ENCODE measurements at regions not wholly inside any gene's neighbourhood (a gene's known extent, or its start where the extent isn't known, plus 50 kb on each side); places are given as distances from the start of the nearest gene placed in this dataset.
A peak's percentile ranks its signal among the peaks of the same experiment; 100 is the strongest.
"Not testable (repeated sequence)": the region's sequence is repeated elsewhere in the genome, so short reads cannot be mapped to it uniquely, and the experiment has no call there.

DNA sequence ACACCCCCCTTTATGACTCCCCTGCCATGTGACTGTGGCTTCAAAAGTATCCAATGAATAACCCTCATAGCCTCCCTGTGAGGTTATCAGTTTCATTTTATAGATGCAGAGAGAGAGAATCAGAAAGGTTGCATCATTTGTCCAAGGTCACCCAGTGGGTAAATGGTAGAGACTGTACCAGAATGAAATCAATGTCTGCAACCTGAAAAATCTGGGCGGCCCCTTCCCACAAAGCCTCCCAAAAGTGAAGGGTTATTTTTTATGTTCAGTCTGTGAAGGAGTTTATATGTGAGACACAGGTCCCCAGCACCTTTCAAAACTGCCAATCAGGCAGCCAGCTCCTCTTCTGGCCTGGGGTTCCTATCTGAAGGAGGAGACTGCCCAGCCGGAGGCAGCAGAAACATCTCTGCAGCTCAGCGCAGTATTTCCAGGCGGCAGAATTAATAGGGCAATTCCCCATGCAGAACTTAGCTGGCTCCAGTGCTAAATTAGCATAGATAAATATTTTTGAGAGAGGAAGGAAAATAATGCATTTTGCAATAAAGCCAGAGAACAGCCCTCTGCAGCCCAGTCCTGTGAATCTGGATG lies 130.8 kb upstream of the PRR20G start:
- no peak for DNase-seq (ENCODE audit: low spot score)
- FAIRE-seq = no peak

DNA sequence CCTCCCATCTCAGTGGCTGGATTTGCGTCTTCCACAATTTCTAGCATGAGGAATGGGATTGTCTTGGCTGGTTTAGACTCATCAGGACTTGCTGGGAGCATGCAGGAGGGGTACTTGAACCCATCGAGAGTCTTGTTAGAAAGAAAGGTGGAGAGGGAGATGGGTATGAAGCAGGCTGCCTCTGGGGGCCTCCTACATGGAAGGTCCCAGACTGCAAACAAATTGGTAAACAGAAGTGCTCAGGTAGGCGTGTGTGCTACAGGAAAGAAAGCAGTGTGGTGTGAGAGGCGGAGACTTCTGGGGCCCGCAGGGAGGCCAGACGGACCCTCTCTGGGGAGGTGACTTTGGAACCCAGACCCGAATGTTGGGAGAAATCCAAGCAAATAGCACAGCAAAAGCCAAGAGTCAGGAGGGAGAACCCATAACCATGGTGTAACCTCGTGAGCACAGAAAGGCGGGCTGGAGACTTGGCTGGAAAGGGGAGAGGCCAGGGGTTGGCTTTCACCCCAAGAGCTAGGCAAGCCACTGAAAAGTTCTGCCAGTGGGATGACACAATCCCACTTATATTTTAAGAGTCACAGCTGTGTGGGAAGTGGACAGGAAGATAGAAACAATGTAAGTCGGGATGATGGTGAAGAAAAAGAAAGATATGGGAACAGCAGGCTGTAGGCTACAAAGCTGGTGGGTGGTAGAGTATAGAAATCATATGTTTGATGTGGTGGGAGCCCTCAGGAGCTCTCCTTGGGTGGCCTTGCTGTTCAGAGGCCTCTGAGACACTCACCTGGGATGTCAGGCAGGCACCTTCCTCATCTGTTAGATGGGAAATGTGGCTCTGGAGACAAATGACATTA lies 130.1 kb upstream of the PRR20G start:
- no peak for DNase-seq (ENCODE audit: low spot score)
- FAIRE-seq = no peak

DNA sequence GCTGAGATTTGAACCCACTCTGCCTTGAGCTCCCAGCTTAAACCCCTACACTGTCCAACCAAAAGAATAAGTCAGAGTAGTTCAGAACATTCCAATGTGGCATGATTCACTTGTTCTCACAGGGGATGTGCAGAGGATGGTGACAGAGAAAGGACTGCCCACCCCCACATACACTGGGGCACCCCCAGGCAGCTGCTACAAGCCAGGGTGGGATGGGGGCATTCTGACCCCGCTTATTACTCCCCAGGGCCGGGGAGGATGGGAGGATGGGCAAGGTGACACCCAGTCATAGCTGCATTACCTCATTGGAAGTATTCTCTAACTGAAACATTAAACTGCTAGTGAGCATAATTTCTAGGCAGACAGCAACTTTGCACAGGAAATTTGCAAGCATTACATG lies 126.0 kb upstream of the PRR20G start:
- FAIRE-seq = no peak
- no peak for DNase-seq (ENCODE audit: low spot score)

DNA sequence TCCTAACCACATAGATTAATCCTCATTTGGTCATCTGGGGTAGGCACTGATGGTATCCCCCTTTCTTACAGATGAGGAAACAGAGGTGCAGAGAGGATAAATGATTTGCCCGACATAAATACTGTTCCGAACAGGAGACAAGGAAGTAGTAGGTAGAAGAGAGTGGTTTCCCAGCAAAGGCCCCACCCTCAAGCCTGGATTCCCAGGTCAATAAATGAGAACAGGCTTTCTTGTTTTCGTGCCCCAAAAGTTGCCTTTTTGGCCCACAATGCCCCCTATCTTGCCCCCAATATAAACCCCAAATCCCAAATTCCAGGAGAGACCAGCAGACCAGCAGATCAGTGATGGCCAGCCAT lies 125.5 kb upstream of the PRR20G start:
- DNase-seq (ENCODE audit: low spot score) (no peak), FAIRE-seq (no peak)

DNA sequence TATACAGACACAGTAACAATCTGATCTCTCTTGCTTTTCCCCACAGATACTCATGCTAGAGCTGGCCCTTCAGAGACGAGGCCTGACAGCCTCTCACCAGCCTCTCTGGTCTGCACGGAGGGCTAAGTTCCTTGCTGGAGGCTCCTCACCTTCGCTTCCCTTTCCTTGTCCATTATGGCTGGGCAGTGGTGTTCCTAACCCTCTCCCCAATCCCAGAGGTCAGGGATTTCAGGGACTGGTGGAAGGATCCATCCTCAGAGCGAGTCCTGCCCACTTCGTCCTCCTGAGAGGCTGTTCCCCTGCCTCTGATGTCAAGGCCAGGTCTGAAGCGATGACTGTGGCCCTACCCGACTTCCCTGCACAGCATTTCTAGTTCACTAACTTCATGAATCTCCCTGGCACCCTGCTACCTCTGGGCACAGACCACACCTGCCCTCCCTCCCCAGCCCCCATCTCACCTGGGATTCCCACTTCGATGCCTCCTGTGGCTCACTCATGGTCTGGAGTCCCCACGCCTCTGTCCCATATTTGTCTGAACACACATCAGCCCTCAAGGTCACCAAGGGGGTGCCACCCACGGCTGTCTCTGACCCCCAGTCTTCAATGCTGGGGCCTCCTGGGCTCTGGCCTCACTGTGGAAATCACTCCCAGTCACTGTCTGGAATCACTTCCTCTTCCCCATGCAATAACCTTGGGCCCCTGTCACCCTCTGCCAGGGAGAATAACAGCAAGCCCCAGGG lies 124.9 kb upstream of the PRR20G start:
- DNase-seq (ENCODE audit: low spot score) (no peak), FAIRE-seq (no peak)

DNA sequence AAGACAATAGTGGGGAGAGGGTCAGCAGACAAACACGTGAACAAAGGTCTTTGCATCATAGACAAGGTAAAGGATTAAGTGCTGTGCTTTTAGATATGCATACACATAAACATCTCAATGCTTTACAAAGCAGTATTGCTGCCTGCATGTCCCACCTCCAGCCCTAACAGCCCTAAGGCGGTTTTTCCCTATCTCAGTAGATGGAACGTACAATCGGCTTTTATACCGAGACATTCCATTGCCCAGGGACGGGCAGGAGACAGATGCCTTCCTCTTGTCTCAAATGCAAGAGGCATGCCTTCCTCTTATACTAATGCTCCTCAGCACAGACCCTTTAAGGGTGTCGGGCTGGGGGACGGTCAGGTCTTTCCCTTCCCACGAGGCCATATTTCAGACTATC lies 124.0 kb upstream of the PRR20G start:
- not testable (repeated sequence) for FAIRE-seq; DNase-seq (ENCODE audit: low spot score)

DNA sequence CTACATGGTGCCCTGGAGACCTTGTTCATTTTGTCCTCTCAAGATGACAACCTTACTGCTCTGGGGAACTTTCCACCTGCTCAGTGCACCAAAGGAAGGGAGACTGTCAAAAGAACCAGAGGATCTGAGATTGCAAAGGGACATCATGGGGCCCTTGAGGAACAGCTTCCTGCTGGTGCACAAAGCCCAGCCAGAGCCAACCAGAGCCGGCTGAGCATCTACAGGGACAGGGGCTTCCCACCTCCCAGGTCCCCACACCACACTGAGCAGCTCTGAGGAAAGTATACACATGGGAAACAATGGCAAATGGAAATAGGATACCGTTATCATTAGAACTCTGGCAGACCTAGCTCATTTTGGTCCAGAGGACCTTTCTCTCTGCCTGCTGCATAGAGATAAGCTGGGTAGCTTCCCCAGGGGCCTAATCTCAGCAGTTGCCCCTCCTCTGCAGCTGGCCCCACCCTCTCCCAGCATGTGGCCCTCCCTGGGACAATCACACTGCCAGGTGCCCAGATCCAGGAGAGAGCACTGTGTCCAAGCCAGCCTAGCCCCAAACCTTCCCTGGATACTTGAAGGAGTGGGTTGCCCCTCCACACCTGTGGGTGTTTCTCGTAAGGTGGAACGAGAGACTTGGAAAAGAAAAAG lies 123.4 kb upstream of the PRR20G start:
- FAIRE-seq = no peak
- no peak for DNase-seq (ENCODE audit: low spot score)

DNA sequence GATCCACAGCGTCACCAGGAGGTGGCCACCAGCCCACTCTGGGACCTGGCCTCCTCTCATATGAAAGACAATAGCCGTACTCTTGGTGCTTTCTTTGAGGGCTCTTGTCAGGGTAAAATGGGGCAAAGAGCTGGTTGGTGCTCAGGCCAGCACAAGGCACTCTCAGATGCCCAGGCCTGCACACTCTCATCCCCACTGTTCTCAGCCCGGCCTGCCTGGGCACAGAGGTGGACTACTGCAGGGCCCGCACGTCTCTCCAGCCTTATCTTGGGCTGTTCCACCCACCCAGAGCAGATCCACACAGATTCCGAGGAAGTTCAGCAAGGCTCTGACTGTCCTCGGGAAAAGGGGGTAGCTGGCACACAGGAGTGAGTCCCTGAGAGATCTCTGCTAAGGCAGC lies 122.8 kb upstream of the PRR20G start:
- FAIRE-seq = no peak

DNA sequence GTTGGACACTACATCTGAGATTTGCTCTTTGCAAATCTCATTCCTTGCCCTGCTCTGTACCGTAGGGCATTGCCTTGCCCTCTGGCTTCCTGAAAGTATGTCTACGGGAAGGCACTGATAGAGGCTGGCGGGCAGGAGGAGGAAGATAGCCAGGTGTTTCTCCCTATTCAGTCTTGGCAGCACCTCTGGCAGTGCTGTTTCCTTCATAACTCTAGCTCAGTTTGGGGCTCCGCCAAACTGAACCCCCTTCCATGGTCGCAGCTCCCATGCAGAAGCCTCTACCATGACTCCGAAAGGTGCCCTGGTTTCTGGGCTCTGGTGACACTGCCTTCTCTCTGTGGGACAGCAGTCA lies 122.3 kb upstream of the PRR20G start:
- FAIRE-seq = no peak

More for the DNA sequence above, 122.8 kb upstream of the PRR20G start:
- no peak for DNase-seq (ENCODE audit: low spot score)

DNA sequence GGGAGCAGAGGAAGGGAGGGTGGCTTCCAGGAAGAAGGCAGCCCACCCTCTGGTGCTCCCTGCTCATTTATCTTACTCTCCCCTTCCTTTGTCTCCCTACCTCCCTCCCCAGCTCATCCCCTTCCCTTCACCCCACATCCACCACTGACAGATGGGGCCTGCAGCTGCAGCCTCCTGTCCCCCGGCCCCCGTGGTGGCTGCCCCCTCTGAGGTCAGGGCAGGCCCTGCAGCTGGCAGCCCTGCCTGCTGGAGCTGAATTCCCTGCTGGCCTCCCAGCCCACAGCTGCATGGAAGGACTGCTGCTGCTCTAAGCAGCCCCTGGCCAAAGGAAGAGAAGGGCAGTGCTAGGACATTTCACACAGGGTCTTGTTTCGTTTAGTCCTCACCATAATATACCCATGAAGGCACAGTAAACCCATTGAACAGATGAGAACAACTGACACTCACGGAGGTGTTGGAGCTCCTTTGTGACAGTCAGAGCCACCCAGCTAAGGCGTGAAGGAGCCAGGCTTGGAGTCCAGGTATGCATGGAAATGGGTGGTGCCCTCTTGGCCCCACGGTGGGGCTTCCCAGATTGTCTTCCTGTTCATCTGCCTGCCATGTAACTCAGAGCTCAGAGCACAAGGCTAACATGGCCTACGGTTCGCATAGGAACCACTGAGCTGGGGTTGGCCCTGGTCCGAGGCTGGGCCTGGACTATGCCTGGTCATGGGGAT lies 121.7 kb upstream of the PRR20G start:
- FAIRE-seq = no peak
- DNase-seq (ENCODE audit: low spot score) = no peak

More for the DNA sequence above, 122.3 kb upstream of the PRR20G start:
- DNase-seq (ENCODE audit: low spot score) = no peak

DNA sequence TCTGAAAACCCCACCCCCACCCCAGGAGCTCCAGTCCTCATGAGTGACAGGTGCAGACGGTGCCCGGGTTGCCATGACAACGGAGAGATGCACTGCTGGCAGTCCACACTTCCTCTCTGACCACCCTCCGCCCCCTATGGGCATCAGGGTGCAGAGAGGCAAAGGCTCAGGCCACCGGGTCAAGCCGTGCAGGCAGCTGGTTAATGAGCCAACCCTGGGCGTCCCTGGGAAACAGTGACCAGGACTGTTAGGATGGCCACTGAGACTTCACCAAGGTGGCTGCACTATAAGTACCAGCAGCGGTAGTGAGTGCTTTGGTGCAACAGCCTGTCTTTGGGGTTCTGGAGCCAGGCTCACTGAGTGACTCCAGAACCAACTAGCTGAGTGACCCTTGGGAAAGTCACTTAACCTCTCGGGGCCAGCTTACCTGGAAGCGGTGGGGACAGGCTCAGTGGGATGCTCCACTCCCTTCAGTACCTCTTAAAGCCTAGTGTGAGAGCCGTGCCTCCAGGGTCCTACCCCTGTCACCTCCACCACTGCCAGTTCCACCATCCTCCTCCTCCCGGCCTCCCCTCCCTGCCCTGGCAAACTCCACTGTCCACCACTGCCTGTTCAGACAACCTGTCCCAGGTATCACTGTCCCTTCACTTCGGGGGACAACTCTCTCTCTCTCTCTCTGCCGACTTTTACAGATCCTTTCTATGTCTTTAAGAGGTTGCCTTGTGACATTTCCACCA lies 121.0 kb upstream of the PRR20G start:
- DNase-seq (ENCODE audit: low spot score) (no peak), FAIRE-seq (no peak)

DNA sequence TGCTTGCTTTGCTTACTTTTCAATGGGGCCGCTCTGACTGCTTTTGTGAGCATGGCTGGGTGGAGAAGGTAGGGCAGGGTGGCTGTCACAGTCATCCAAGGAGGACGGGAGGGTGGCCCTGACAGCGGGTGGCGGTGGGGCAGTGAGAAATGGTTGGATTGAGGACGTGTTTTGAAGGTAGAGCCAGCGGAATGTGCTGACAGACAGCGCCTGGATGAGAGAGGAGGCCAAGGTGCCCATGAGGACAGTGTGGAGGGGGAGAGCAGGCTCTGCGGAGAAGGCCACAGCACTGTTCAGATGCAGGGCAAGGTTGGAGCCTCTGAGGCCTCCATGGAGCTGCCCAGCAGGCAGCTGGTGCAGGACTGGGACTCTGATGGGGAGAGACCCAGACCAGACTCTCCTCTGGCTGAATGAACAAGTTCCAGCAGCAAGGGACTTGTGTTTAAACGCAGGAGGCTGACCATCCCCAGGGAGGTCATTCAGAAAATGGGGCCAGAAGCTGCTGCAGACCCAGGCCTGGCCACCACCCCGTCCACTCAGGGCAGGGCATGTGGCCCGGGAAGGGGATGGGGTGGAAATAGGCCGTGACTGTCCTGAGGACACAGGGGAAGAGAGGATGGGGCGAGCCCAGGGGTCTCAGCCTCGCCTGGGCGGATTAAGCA lies 120.3 kb upstream of the PRR20G start:
- no peak for DNase-seq (ENCODE audit: low spot score)
- FAIRE-seq = no peak

DNA sequence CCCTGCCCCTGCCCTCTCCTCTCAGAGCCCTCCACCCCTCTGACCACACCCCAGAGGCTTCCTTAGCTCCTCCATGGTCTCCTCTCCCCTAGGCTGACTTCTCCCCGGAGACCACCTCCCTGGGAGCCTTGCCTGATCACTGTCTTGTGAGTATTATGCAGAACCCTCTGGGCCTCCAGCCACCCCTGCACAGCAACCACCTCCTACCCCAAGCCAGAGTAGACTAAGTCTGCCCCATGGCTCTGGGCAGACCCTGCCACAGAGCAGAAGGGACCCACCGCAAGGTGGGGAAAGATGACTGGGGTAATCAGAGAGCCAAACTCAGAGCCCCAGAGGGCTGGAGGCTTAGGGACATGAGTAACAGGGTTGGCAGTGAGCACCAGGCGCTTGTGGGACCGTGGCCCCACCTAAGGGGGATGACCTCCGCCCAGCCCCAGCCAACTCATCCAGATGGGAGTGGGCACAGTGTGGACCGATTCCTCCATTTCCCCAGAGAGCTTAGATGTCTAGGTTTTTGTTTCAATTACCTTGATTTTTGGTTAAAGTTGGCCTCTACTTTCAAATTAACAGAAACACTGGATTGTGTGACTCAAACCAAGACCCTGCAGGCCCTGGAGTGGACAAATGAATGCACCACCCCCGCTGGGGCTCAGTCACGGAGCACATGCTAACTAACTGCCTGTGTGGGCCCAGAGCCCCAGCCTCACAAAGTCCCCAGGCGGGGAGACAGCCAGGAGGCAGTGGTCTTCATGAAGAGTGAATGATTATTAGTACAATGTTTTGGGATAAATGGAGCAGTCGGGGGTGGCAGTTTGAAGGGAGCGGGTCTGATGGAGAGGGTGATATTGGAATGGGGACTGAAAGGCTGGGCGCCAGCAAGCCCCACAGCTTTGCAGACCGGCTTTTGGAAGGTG lies 119.4 kb upstream of the PRR20G start:
- no peak for FAIRE-seq
- no peak for DNase-seq (ENCODE audit: low spot score)

DNA sequence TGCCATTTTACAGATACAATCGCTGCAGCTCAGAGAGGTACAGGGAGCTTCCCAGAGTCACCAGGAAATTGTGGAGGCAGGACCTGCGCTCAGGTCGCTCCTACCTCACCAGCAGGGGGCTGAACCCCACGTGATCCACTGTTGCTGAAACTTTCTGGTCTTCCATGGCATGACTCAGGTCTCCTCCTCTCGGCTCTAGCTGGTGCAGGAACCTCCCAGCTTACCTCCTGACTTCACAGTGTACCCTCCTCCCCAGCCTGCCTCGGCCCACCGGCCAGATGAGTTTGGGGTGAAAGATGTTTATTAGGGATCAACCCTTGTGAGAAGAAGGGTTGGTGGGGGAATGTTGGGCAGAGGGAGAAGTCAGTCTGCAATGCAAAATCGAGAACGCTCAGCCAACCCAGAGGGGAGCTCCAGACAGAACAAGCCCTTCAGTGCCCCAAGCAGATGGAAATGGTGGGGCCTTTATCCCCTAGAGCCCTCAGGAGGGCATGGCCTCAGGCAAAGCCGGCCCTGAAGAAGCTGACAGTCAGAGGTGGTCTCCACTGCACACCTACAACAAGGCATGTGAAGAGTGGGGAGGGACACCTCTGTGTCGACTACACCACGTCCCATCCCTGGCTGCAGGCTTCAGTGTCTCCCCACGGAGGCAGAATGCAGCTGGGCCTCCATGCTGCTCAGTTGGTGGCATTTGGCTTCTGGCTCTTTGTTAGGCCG lies 118.6 kb upstream of the PRR20G start:
- FAIRE-seq = no peak
- DNase-seq (ENCODE audit: low spot score) = peak; percentile 33

DNA sequence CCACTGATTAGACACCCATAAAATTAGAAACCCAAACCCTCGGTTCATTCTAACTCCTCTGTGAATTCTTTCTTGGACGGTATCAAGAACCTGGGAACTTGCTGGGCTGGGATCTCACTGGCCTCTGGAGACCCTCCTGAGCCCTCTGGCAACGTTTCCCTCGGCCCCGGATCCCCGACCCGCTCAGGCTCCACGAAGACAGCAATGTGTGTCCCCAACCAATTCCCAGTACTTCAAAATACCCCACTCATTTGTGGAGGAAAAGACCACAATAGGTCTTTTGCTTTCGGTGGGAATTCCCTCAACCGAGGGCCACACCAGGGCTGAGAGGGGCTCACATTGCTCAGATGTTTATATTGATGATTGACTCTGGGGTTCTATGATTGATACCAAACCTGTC lies 117.9 kb upstream of the PRR20G start:
- no peak for DNase-seq (ENCODE audit: low spot score)
- no peak for FAIRE-seq

DNA sequence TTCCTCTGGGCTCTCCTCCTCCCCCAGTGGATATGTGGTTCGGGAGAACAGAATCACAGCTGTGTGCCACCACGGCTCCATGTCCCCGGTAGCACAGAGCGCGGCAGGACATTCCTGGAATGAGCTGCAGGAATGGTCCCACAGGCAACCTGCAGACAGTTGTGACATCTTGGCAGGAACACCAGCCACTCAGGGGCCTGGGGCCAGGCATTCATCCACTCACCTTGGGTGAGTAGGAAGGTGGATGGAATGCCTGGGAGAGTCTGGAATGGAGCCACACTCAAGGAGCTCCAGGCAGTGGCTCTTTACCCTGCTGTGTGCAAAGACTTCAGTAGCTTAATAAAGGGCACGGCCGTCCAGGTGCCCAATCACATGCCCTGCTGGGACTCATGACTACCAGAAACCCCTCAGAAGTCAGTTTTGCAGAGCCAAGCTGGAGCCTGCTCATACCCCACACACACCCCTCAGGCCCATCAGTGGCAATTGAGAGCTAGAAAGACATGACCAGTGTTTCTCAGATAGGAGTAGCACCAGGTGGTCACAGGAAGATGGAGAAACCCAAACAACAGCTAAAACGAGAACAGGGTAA lies 117.3 kb upstream of the PRR20G start:
- no peak for DNase-seq (ENCODE audit: low spot score)
- FAIRE-seq = no peak

DNA sequence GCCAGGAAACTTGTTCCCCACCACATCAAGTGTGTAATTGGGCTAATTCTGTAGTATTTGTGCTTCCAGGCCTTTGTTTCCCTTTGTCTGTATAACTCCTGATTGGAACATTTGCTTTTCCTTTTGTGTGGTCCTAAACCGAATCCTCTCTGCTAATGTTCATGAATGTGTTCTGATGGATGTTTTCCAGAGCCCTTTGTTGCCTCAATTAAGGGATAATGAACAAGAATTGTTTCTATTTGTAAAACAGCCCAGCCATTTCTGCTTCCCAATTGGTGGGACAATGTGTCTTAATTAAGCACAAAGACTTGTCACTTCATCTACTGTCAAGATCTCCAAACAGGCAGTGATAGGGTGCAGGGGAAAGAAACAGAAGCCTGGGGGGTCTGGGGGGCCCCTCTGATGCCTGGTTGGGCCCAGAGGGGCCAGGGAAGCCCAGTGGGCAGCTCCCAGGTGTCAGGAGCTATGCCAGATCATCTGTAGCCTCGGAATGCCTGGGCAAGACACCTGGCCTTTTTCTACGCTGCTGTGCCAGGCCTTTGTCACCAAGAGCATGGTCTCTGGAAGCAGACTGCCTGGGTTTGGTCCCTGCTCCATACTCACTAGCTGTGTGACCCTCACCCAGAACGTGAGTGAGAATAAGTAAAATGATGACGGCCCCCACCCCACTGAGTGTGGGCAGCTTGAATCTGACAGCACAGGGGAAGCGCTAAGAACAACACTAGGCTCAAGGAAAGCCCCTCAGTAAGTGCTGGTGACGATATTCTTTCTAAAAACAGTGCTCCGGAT lies 116.6 kb upstream of the PRR20G start:
- no peak for DNase-seq (ENCODE audit: low spot score)
- no peak for FAIRE-seq
